ENCODE measurements at regions not wholly inside any gene's neighbourhood (a gene's known extent, or its start where the extent isn't known, plus 50 kb on each side); places are given as distances from the start of the nearest gene placed in this dataset.

GRCh38 chr6:1039746-1040145, 272.2 kb upstream of the FOXQ1 start:
- TF ChIP-seq CTCF (IDR thresholded peaks at IDR 0.05; ENCODE audit: extremely low read depth, low read depth, low read length) = no peak
- Histone ChIP-seq H3K4me3 (ENCODE audit: insufficient read depth, low read length) (no peak overlapping the region), H3K27ac (ENCODE audit: low read depth, low read length) (no peak overlapping the region), H3K27me3 (ENCODE audit: insufficient read depth, low read length) (peaks cover 10% of the 10 kb centered on the region), H4K20me1 (ENCODE audit: insufficient read depth, low read length) (no peaks in the 10 kb centered on the region), H3K79me2 (ENCODE audit: insufficient read depth, low read length) (no peaks in the 10 kb centered on the region), H3K4me2 (ENCODE audit: insufficient read depth, low read length) (no peak overlapping the region), H3K36me3 (ENCODE audit: insufficient read depth, low read length) (no peaks in the 10 kb centered on the region), H2AFZ (ENCODE audit: low read length) (no peak overlapping the region), H3K4me1 (ENCODE audit: insufficient read depth, low read length) (no peaks in the 10 kb centered on the region), H3K9me3 (ENCODE audit: low read depth, low read length) (no peaks in the 10 kb centered on the region)
- DNase-seq (ENCODE audit: insufficient read length, low spot score, missing footprints) = no peak

GRCh38 chr6:1039191-1039590, 272.7 kb upstream of the FOXQ1 start:
- H3K79me2 ChIP-seq (ENCODE audit: insufficient read depth, low read length) = no peaks in the 10 kb centered on the region
- peaks cover 10% of the 10 kb centered on the region for H3K27me3 ChIP-seq (ENCODE audit: insufficient read depth, low read length)
- no peaks in the 10 kb centered on the region for H4K20me1 ChIP-seq (ENCODE audit: insufficient read depth, low read length)
- no peak overlapping the region for H3K4me2 ChIP-seq (ENCODE audit: insufficient read depth, low read length)
- no peak for DNase-seq (ENCODE audit: insufficient read length, low spot score, missing footprints)
- TF ChIP-seq CTCF (IDR thresholded peaks at IDR 0.05; ENCODE audit: extremely low read depth, low read depth, low read length) = no peak
- H3K27ac ChIP-seq (ENCODE audit: low read depth, low read length) = no peak overlapping the region
- H2AFZ ChIP-seq (ENCODE audit: low read length) = no peak overlapping the region
- H3K9me3 ChIP-seq (ENCODE audit: low read depth, low read length) = no peaks in the 10 kb centered on the region
- no peaks in the 10 kb centered on the region for H3K36me3 ChIP-seq (ENCODE audit: insufficient read depth, low read length)
- H3K4me3 ChIP-seq (ENCODE audit: insufficient read depth, low read length) = no peak overlapping the region
- H3K4me1 ChIP-seq (ENCODE audit: insufficient read depth, low read length) = no peaks in the 10 kb centered on the region

- no peak for TF ChIP-seq CTCF (IDR thresholded peaks at IDR 0.05; ENCODE audit: extremely low read depth, low read depth, low read length)
- no peak for DNase-seq (ENCODE audit: insufficient read length, low spot score, missing footprints)
- Histone ChIP-seq H2AFZ (ENCODE audit: low read length) (no peak overlapping the region), H3K27ac (ENCODE audit: low read depth, low read length) (no peak overlapping the region), H3K4me1 (ENCODE audit: insufficient read depth, low read length) (no peaks in the 10 kb centered on the region), H3K36me3 (ENCODE audit: insufficient read depth, low read length) (no peaks in the 10 kb centered on the region), H3K4me2 (ENCODE audit: insufficient read depth, low read length) (no peak overlapping the region), H3K4me3 (ENCODE audit: insufficient read depth, low read length) (no peak overlapping the region), H3K79me2 (ENCODE audit: insufficient read depth, low read length) (no peaks in the 10 kb centered on the region), H4K20me1 (ENCODE audit: insufficient read depth, low read length) (no peaks in the 10 kb centered on the region), H3K27me3 (ENCODE audit: insufficient read depth, low read length) (peaks cover under 1% of the 10 kb centered on the region), H3K9me3 (ENCODE audit: low read depth, low read length) (no peaks in the 10 kb centered on the region)
Measured at GRCh38 chr6:1037430-1038202, 274.3 kb upstream of the FOXQ1 start.

- no peaks in the 10 kb centered on the region for H3K36me3 ChIP-seq (ENCODE audit: insufficient read depth, low read length)
- H4K20me1 ChIP-seq (ENCODE audit: insufficient read depth, low read length) = no peaks in the 10 kb centered on the region
- DNase-seq (ENCODE audit: insufficient read length, low spot score, missing footprints) = no peak
- H2AFZ ChIP-seq (ENCODE audit: low read length) = no peak overlapping the region
- TF ChIP-seq CTCF (IDR thresholded peaks at IDR 0.05; ENCODE audit: extremely low read depth, low read depth, low read length) = no peak
- no peaks in the 10 kb centered on the region for H3K27me3 ChIP-seq (ENCODE audit: insufficient read depth, low read length)
- no peaks in the 10 kb centered on the region for H3K79me2 ChIP-seq (ENCODE audit: insufficient read depth, low read length)
- no peaks in the 10 kb centered on the region for H3K9me3 ChIP-seq (ENCODE audit: low read depth, low read length)
- no peak overlapping the region for H3K4me3 ChIP-seq (ENCODE audit: insufficient read depth, low read length)
- H3K27ac ChIP-seq (ENCODE audit: low read depth, low read length) = no peak overlapping the region
- no peak overlapping the region for H3K4me2 ChIP-seq (ENCODE audit: insufficient read depth, low read length)
- H3K4me1 ChIP-seq (ENCODE audit: insufficient read depth, low read length) = no peaks in the 10 kb centered on the region
Measured at GRCh38 chr6:1035401-1035800, 276.5 kb upstream of the FOXQ1 start.

Data from osteoblast (primary cell).